Smooth muscle cell (in vitro differentiated cells): ENCODE measurements at regions not wholly inside any gene's neighbourhood (a gene's known extent, or its start where the extent isn't known, plus 50 kb on each side); places are given as distances from the start of the nearest gene placed in this dataset.

Experiments used
- DNase-seq: peaks from one replicate; lab custom pipeline; 2025; ENCODE audit not compliant: unreplicated experiment; lab: John Stamatoyannopoulos, UW
- H2AFZ ChIP-seq: fragments of 200-600 bp; sonication (generic); 2 replicates; pipeline ENCODE4 v1.6.0; 2016; ENCODE audit warnings: antibody characterized with exemption, low read depth, mild to moderate bottlenecking
- H3F3A ChIP-seq: fragments of 200-600 bp; sonication (generic); 2 replicates; pipeline ENCODE4 v1.6.0; 2017; ENCODE audit warnings: antibody characterized with exemption, low read depth
- H3K27ac ChIP-seq: fragments of 200-600 bp; sonication (generic); 2 replicates; pipeline ENCODE4 v1.5.1; 2016; ENCODE audit warnings: low read depth, mild to moderate bottlenecking
- H3K27me3 ChIP-seq: fragments of 200-600 bp; sonication (generic); 2 replicates; pipeline ENCODE4 v1.6.1; 2016; ENCODE audit warnings: low read depth, mild to moderate bottlenecking
- H3K36me3 ChIP-seq: fragments of 200-600 bp; sonication (generic); 2 replicates; pipeline ENCODE4 v1.5.1; 2016; ENCODE audit warnings: low read depth
- H3K4me1 ChIP-seq: fragments of 200-600 bp; sonication (generic); 2 replicates; pipeline ENCODE4 v1.5.1; 2016; ENCODE audit warnings: low read depth
- H3K4me2 ChIP-seq: fragments of 200-600 bp; sonication (generic); 2 replicates; pipeline ENCODE4 v1.6.0; 2016; ENCODE audit warnings: mild to moderate bottlenecking
- H3K4me3 ChIP-seq: fragments of 200-600 bp; sonication (generic); 2 replicates; pipeline ENCODE4 v1.5.1; 2016; ENCODE audit warnings: mild to moderate bottlenecking
- H3K79me2 ChIP-seq: fragments of 200-600 bp; sonication (generic); 2 replicates; pipeline ENCODE4 v1.6.0; 2016; ENCODE audit warnings: low read depth, mild to moderate bottlenecking
- H3K9ac ChIP-seq: fragments of 200-600 bp; sonication (generic); 2 replicates; pipeline ENCODE4 v1.6.0; 2016; ENCODE audit warnings: low read depth
- H3K9me3 ChIP-seq: fragments of 200-600 bp; sonication (generic); replicated peaks from 2 replicates; pipeline ENCODE4 v1.5.1; 2016; ENCODE audit warnings: low read depth
- H4K20me1 ChIP-seq: fragments of 200-600 bp; sonication (generic); 2 replicates; pipeline ENCODE4 v1.6.0; 2016; ENCODE audit warnings: low read depth
- CTCF ChIP-seq: fragments of 200-600 bp; sonication (generic); IDR thresholded peaks from 2 replicates; pipeline ENCODE4 v1.5.1; 2017; ENCODE audit warnings: borderline replicate concordance, mild to moderate bottlenecking, antibody characterized with exemption; ENCODE audit not compliant: insufficient read depth, poor library complexity, severe bottlenecking
- WGBS: methylation state at CpG from one replicate; pipeline ENCODE4 v1.1.7; 2016; ENCODE audit warnings: low lambda C conversion rate; 5-methylcytosine and 5-hydroxymethylcytosine counted together

- WGBS = 82% methylated on average over 2 of the region's 2 CpGs
- Histone ChIP-seq H3K27me3 (no peaks in the 10 kb centered on the region), H3K4me1 (no peaks in the 10 kb centered on the region), H4K20me1 (no peaks in the 10 kb centered on the region), H2AFZ (no peak overlapping the region), H3K9ac (no peak overlapping the region), H3K9me3 (no peaks in the 10 kb centered on the region), H3K4me2 (no peak overlapping the region), H3K27ac (no peak overlapping the region), H3F3A (no peaks in the 10 kb centered on the region), H3K36me3 (no peaks in the 10 kb centered on the region), H3K4me3 (peak overlapping the region; percentile 13), H3K79me2 (no peaks in the 10 kb centered on the region)
- DNase-seq = no peak
- no peak for TF ChIP-seq CTCF
These were observed 1201.7 kb upstream of the SLC39A10 start for GRCh38 chr2:194455358-194455757.

DNA sequence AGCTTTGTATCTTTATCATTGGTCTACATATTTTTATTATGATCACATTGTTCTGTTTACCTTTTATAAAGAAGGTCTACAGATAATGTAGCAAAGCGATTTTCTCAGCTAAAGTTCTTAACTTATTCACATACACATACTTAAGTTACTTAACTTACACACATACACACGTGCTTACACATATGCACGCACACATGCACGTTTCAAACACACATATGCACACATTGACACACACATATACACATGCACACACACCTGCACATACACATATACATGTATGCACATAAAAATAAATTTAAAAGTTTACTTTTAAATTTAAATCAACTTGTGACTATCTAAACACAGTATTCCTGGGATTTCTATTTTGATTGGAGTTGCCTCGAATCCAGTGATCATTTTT lies 1204.5 kb upstream of the SLC39A10 start:
- Histone ChIP-seq H4K20me1 (no peaks in the 10 kb centered on the region), H2AFZ (no peak overlapping the region), H3K36me3 (no peaks in the 10 kb centered on the region), H3K9ac (no peak overlapping the region), H3K4me3 (no peak overlapping the region), H3F3A (no peaks in the 10 kb centered on the region), H3K27ac (no peak overlapping the region), H3K4me2 (no peak overlapping the region), H3K27me3 (no peaks in the 10 kb centered on the region), H3K79me2 (no peaks in the 10 kb centered on the region), H3K4me1 (no peaks in the 10 kb centered on the region), H3K9me3 (no peaks in the 10 kb centered on the region)
- no peak for DNase-seq
- no peak for TF ChIP-seq CTCF
- WGBS = 85% methylated on average over 5 of the region's 5 CpGs

DNA sequence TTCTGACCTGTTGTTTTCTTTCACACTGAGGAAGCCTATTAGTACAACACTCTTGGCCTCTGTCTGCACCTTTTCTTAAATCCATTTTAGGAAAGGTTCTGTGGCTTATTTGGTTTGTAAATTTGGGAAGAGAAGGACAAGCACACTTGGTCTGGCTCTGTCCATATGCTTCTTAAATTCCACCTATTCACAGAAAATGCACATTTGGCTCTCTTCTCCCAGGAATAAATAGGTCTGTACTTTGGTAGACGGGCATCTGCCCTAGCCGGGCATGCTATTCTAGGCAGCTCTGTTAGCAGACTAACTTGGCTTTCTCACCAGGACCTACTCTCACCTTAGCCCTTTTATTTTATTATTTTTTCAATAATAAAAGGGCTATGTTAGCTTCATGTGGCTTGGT lies 1211.8 kb upstream of the SLC39A10 start:
- 88% methylated on average over 2 of the region's 2 CpGs for WGBS
- H3K4me2 ChIP-seq = no peak overlapping the region
- H3K9ac ChIP-seq = no peak overlapping the region
- no peaks in the 10 kb centered on the region for H3K27me3 ChIP-seq
- DNase-seq = no peak
- H3K9me3 ChIP-seq = no peaks in the 10 kb centered on the region
- H4K20me1 ChIP-seq = no peaks in the 10 kb centered on the region
- no peaks in the 10 kb centered on the region for H3K79me2 ChIP-seq
- no peak overlapping the region for H3K4me3 ChIP-seq
- no peak overlapping the region for H3K27ac ChIP-seq
- no peaks in the 10 kb centered on the region for H3F3A ChIP-seq
- H2AFZ ChIP-seq = no peak overlapping the region
- no peaks in the 10 kb centered on the region for H3K4me1 ChIP-seq
- TF ChIP-seq CTCF = no peak
- no peaks in the 10 kb centered on the region for H3K36me3 ChIP-seq

DNA sequence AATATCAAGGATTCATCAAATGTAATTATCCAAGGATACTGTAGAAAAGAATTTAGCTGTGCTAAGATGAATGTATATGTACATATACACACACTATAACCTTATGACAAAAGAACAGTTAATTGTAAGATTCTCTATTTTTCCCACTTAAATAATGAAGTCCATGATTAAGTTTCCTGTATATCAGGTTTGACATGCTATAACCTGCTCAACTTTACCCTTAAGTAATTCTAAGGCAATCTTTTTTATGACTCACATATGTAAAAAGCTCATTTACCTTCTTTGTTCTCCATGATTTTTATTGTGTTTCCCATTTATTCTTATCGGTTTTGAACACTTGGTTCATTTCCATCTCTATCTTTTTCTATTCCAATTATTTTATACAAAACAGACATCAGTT lies 1213.1 kb upstream of the SLC39A10 start:
- Histone ChIP-seq H3K9me3 (no peaks in the 10 kb centered on the region), H3K79me2 (no peaks in the 10 kb centered on the region), H2AFZ (no peak overlapping the region), H3K4me3 (no peak overlapping the region), H3F3A (no peaks in the 10 kb centered on the region), H3K4me1 (no peaks in the 10 kb centered on the region), H3K27me3 (no peaks in the 10 kb centered on the region), H3K27ac (no peak overlapping the region), H3K9ac (no peak overlapping the region), H4K20me1 (no peaks in the 10 kb centered on the region), H3K4me2 (no peak overlapping the region), H3K36me3 (no peaks in the 10 kb centered on the region)
- no peak for TF ChIP-seq CTCF
- no peak for DNase-seq
- whole genome bisulfite sequencing = 89% methylated on average over 1 of the region's 1 CpG
